ENCODE measurements at regions not wholly inside any gene's neighbourhood (a gene's known extent, or its start where the extent isn't known, plus 50 kb on each side); places are given as distances from the start of the nearest gene placed in this dataset.

GRCh38 chr6:106000935-106001334 lies 85.2 kb upstream of the PRDM1 start:
- H3K27ac ChIP-seq: no peak overlapping the region
- TF ChIP-seq CTCF (IDR thresholded peaks at IDR 0.05): no peak
- H3K4me3 ChIP-seq: no peak overlapping the region
- DNase-seq (no peak), ATAC-seq (no peak)
- intact Hi-C loops (cut with DNase I): loop anchor here in 1 of 2 donors (10.0 kb wide), 1 partner anchor 224 kb away; no protein-coding TSS in a partner anchor
- 93 to 99% (median 98%) methylated on average over 2 of the region's 2 CpGs for WGBS, 3 donors
- H3K27me3 ChIP-seq (ENCODE audit: insufficient read depth in 3 of 3, low read length in 2 of 3): peaks cover 2 to 35% (median 15%) of the 10 kb centered on the region in 3 donors
- no peaks in the 10 kb centered on the region for H3K4me1 ChIP-seq
- H3K36me3 ChIP-seq (ENCODE audit: insufficient read depth in 1 of 2, low read depth in 1 of 2): no peaks in the 10 kb centered on the region
- no peaks in the 10 kb centered on the region for H3K9me3 ChIP-seq

- no peak overlapping the region for H3K27ac ChIP-seq
- peaks cover 12 to 68% (median 13%) of the 10 kb centered on the region in 3 donors for H3K27me3 ChIP-seq (ENCODE audit: insufficient read depth in 3 of 3, low read length in 2 of 3)
- H3K9me3 ChIP-seq: no peaks in the 10 kb centered on the region
- no peak for TF ChIP-seq CTCF (IDR thresholded peaks at IDR 0.05)
- no peak for ATAC-seq
- no peak overlapping the region for H3K4me3 ChIP-seq
- H3K36me3 ChIP-seq (ENCODE audit: insufficient read depth in 1 of 2, low read depth in 1 of 2): no peaks in the 10 kb centered on the region
- DNase-seq: no peak
- intact Hi-C loops (cut with DNase I): loop anchor here in 1 of 2 donors (10.0 kb wide), 1 partner anchor 203 kb away; no protein-coding TSS in a partner anchor
- WGBS, 3 donors: 65 to 79% (median 75%) methylated on average over 4 of the region's 4 CpGs
- H3K4me1 ChIP-seq: peaks cover 15% of the 10 kb centered on the region
Observed at GRCh38 chr6:105997482-105997881, 88.7 kb upstream of the PRDM1 start.

DNA sequence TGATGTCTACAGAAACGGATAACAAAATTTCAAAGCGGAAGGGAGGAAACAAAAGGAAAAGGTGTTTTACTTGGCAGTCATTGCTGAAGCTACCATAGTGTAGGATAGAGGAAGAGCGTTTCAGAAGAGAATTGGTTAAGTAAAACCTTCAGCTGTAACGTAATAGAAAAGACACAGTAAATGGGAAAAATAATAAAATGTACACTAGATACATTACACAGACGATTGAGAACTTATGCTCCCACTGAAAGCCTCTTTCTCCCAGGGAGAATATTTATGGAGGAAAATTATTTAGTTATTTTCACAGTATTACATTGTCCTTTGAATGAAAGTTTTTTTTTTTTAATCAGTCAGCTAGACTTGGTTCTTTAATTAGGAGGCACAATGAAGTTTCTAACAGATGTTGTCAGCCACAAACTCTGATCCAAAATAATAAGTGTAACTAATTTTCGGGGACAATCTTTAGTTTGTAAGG lies 90.7 kb upstream of the PRDM1 start:
- Histone ChIP-seq H3K9me3 (no peaks in the 10 kb centered on the region), H3K4me1 (peaks cover 18% of the 10 kb centered on the region), H3K4me3 (peak overlapping the region; percentile 75), H3K27me3 (ENCODE audit: insufficient read depth in 3 of 3, low read length in 2 of 3) (peaks cover 8 to 76% (median 13%) of the 10 kb centered on the region in 3 donors), H3K27ac (peak overlapping the region; percentile 69), H3K36me3 (ENCODE audit: insufficient read depth in 1 of 2, low read depth in 1 of 2) (no peaks in the 10 kb centered on the region)
- WGBS, 3 donors: 26 to 29% (median 26%) methylated on average over 6 of the region's 6 CpGs
- ATAC-seq: no peak
- intact Hi-C loops (cut with DNase I): loop anchor here in 1 of 2 donors (10.0 kb wide), 1 partner anchor 201 kb away; no protein-coding TSS in a partner anchor
- no peak for TF ChIP-seq CTCF (IDR thresholded peaks at IDR 0.05)
- no peak for DNase-seq

GRCh38 chr6:105994591-105995390 lies 91.3 kb upstream of the PRDM1 start:
- intact Hi-C loops (cut with DNase I): loop anchor here in 1 of 2 donors (5.0 to 10.0 kb wide), 3 partner anchors 98 to 262 kb away; no protein-coding TSS in a partner anchor
- peak overlapping the region; percentile 75 for H3K4me3 ChIP-seq
- peaks cover 8 to 83% (median 13%) of the 10 kb centered on the region in 3 donors for H3K27me3 ChIP-seq (ENCODE audit: insufficient read depth in 3 of 3, low read length in 2 of 3)
- no peak for TF ChIP-seq CTCF (IDR thresholded peaks at IDR 0.05)
- peak; percentile 60 to 80 for DNase-seq
- H3K4me1 ChIP-seq: peaks cover 18% of the 10 kb centered on the region
- H3K36me3 ChIP-seq (ENCODE audit: insufficient read depth in 1 of 2, low read depth in 1 of 2): no peaks in the 10 kb centered on the region
- peak overlapping the region; percentile 69 for H3K27ac ChIP-seq
- 1 to 2% (median 1%) methylated on average over 57 of the region's 57 CpGs for WGBS, 3 donors
- no peaks in the 10 kb centered on the region for H3K9me3 ChIP-seq
- ATAC-seq: peak; percentile 60 to 73 (median 66)

Measured in psoas muscle (tissue), 7 donors.